ENCODE measurements at regions not wholly inside any gene's neighbourhood (a gene's known extent, or its start where the extent isn't known, plus 50 kb on each side); places are given as distances from the start of the nearest gene placed in this dataset.
"Not testable (repeated sequence)": the region's sequence is repeated elsewhere in the genome, so short reads cannot be mapped to it uniquely, and the experiment has no call there.

DNA sequence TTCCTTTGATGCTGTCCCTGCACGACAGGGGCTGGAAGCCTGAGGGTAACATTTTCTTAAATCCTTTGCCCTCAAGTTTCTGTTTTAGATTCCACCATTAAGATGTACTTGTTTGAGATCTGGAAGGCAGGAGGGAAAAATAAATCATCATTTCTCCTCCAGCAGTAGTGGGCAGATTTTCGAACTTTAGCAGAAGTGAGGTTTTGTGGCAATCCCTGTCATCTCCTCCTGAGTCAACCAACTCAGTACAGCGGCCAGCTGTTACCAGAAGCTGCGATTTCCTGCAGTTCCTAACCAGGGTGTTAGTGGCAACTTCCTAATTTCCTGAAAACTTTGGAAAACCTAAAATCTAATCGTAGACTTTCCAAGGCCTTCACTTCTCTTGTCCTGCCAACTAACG is 517.2 kb upstream of the ACVR2A start:
- intact Hi-C loops (cut with micrococcal nuclease), result loop anchor here (1.0 kb wide), 1 partner anchor 33 kb away; no protein-coding TSS in a partner anchor

DNA sequence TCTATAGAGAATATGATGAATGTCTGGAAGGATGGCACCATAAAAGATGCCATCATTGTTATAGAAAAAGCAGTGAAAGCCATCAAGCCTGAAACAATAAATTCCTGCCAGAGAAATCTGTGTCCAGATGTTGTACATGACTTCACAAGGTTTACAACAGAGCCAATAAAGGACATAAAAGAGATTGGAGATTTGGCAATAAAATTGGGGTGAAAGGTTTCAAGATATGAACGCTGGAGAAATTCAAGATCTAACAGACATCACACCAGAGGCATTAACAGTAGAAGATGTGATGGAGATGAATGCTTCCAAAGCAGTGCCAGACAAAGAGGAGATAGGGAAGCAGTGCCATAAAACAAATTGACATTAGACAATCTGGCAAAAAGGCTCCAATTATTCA is 518.8 kb upstream of the ACVR2A start:
- no peak for DNase-seq (ENCODE audit: low spot score)
- intact Hi-C loops (cut with micrococcal nuclease), result no loop called here
- no peaks in the 10 kb centered on the region for H3K36me3 Mint-ChIP-seq (ENCODE audit: low read depth)
- no peak overlapping the region for H3K4me3 Mint-ChIP-seq (ENCODE audit: low read depth)
- peaks cover 18% of the 10 kb centered on the region for H3K9me3 Mint-ChIP-seq
- H3K27ac Mint-ChIP-seq, result no peak overlapping the region
- H3K27me3 Mint-ChIP-seq (ENCODE audit: low read depth), result no peaks in the 10 kb centered on the region
- peaks cover 12% of the 10 kb centered on the region for H3K4me1 Mint-ChIP-seq (ENCODE audit: low read depth)

More for the DNA sequence above, 517.2 kb upstream of the ACVR2A start:
- DNase-seq (ENCODE audit: low spot score), result no peak
- Mint-ChIP-seq H3K4me1 (ENCODE audit: low read depth) (peaks cover 12% of the 10 kb centered on the region), H3K27me3 (ENCODE audit: low read depth) (no peaks in the 10 kb centered on the region), H3K4me3 (ENCODE audit: low read depth) (no peak overlapping the region), H3K36me3 (ENCODE audit: low read depth) (no peaks in the 10 kb centered on the region), H3K27ac (peak overlapping the region; percentile 57), H3K9me3 (peaks cover 7% of the 10 kb centered on the region)

DNA sequence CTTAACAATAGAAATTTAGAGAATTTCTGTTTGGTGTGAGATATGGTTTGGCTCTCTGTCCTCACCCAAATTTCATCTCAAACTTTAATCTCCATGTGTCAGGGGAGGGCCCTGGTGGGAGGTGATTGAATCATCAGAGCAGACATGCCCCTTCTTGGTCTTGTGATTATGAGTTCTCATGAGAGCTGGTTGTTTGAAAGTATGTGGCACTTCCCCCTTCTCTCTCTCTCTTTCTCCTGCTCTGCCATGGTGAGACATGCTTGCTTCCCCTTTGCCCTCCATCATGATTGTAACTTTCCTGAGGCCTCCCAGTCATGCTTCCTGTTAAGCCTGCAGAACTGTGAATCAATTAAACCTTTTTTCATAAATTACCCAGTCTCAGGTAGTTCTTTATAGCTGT is 524.7 kb upstream of the ACVR2A start:
- H3K27ac Mint-ChIP-seq, result no peak overlapping the region
- peaks cover 59% of the 10 kb centered on the region for H3K9me3 Mint-ChIP-seq
- H3K36me3 Mint-ChIP-seq (ENCODE audit: low read depth), result peaks cover 19% of the 10 kb centered on the region
- H3K4me1 Mint-ChIP-seq (ENCODE audit: low read depth), result no peaks in the 10 kb centered on the region
- no peak overlapping the region for H3K4me3 Mint-ChIP-seq (ENCODE audit: low read depth)
- DNase-seq (ENCODE audit: low spot score), result no peak
- no peaks in the 10 kb centered on the region for H3K27me3 Mint-ChIP-seq (ENCODE audit: low read depth)
- intact Hi-C loops (cut with micrococcal nuclease), result no loop called here

DNA sequence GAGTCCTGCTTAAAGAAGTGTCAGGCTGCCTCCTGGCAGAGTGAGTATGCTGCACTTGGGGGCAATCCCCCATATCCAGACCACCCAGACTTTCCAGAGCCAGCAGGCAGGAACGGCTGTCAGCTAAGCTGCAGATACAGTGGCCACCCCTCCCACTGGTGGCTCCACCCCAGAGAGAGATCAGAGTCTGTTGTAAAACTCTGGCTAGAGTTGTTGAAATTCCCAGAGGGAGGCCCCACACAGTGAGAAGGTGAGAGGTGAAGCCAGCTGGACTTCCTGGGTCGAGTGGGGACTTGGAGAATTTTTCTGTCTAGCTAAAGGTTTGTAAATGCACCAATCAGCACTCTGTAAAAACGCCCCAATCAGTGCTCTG is 533.8 kb upstream of the ACVR2A start:
- H3K27ac Mint-ChIP-seq, result no peak overlapping the region
- no peaks in the 10 kb centered on the region for H3K4me1 Mint-ChIP-seq (ENCODE audit: low read depth)
- no peak overlapping the region for H3K4me3 Mint-ChIP-seq (ENCODE audit: low read depth)
- DNase-seq (ENCODE audit: low spot score), result no peak
- peaks cover 4% of the 10 kb centered on the region for H3K27me3 Mint-ChIP-seq (ENCODE audit: low read depth)
- no peaks in the 10 kb centered on the region for H3K36me3 Mint-ChIP-seq (ENCODE audit: low read depth)
- peaks cover 4% of the 10 kb centered on the region for H3K9me3 Mint-ChIP-seq
- intact Hi-C loops (cut with micrococcal nuclease), result no loop called here

DNA sequence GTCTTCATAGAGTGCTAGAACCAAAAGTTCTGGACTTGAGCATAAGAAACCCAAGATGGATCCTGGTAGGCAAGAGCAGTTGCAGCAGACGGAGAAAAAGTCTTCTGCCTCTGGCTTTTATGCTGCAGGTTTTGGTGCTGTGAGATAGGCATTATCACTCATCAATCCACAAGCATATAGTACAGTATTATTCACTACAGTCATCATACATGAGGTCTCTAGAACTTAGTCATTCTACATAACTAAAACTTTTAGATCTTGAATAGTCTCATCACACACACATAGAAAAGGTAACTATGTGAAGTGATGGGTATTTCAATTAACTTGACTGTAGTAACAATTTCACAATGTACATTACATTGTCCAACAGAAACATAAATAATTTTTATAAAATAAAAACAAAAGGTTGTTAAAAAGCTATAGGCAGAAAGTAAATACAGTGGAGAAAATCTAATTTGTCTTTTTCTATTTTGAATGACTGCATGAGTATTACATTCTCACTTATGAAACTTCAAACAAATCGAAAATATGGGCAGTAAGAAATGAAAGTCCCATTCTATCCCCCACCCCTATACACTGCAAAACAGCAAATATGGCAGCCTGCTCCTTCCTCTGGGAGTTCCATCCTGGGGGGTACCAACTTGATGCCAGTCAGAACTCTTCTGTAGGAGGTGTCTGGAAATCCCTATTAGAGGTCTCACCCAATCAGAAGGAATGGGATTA is 534.3 kb upstream of the ACVR2A start:
- Mint-ChIP-seq H3K4me1 (ENCODE audit: low read depth) (no peaks in the 10 kb centered on the region), H3K27ac (no peak overlapping the region), H3K27me3 (ENCODE audit: low read depth) (peaks cover 5% of the 10 kb centered on the region), H3K36me3 (ENCODE audit: low read depth) (no peaks in the 10 kb centered on the region), H3K9me3 (peaks cover 4% of the 10 kb centered on the region), H3K4me3 (ENCODE audit: low read depth) (no peak overlapping the region)
- intact Hi-C loops (cut with micrococcal nuclease), result no loop called here
- no peak for DNase-seq (ENCODE audit: low spot score)

DNA sequence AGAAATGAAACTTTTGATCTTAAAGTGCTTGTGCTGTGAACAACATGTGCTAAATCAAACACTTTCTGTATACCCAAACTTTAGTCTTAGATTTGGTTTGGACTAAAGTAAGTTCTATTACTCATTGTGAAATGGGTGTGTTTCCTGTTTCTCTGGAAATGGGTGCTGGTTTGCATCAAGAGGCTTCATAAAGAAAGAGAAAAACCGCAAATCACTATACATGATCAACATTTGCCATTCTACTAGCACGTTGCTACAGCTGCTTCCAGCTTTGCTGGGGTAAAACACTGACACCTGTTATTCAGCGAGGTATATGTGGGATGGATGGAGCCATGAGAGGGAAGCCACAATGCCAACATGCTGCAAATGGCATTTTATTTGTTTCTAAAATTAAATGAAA is 547.0 kb upstream of the ACVR2A start:
- peak overlapping the region; percentile 9 for H3K4me3 Mint-ChIP-seq (ENCODE audit: low read depth)
- peaks cover 16% of the 10 kb centered on the region for H3K36me3 Mint-ChIP-seq (ENCODE audit: low read depth)
- H3K27me3 Mint-ChIP-seq (ENCODE audit: low read depth), result no peaks in the 10 kb centered on the region
- H3K9me3 Mint-ChIP-seq, result peaks cover 14% of the 10 kb centered on the region
- H3K4me1 Mint-ChIP-seq (ENCODE audit: low read depth), result peaks cover 62% of the 10 kb centered on the region
- H3K27ac Mint-ChIP-seq, result peak overlapping the region; percentile 80
- intact Hi-C loops (cut with micrococcal nuclease), result loop anchor here (1.0 to 10.0 kb wide), 6 partner anchors 10 to 1227 kb away; partner anchors contain the start of genes ACVR2A, MBD5 and ORC4
- peak; percentile 40 for DNase-seq (ENCODE audit: low spot score)

DNA sequence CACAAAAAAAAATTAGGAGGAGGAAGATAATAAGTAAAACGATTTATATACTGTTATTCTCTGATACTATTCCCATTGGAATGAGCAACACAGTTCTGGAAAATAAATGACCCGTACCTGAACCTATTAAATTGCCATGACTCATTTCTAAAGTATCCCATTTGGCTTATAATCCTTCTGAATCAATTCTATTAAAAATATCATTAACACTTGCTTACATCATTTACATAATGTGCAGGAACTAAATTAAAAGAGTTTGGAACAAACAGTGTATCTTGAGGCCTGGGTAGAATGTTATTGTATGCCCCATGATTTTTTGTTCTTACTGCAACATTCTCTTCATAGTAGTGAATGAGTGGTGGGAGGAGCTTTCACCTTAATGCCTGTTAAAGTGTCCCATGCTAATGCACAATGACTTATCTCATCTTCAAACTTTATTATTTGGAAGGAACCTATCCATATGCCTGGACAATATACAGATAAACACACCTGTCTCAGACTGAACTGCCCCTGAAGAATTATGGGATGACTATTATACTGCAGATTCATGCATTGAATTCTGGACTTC is 549.9 kb upstream of the ACVR2A start:
- DNase-seq (ENCODE audit: low spot score), result no peak
- peaks cover 19% of the 10 kb centered on the region for H3K9me3 Mint-ChIP-seq
- no peaks in the 10 kb centered on the region for H3K27me3 Mint-ChIP-seq (ENCODE audit: low read depth)
- intact Hi-C loops (cut with micrococcal nuclease), result loop anchor here (1.0 to 10.0 kb wide), 7 partner anchors 32 to 1230 kb away; partner anchors contain the start of genes MBD5 and ORC4
- H3K27ac Mint-ChIP-seq, result peak overlapping the region; percentile 65
- peak overlapping the region; percentile 11 for H3K4me3 Mint-ChIP-seq (ENCODE audit: low read depth)
- peaks cover 28% of the 10 kb centered on the region for H3K36me3 Mint-ChIP-seq (ENCODE audit: low read depth)
- peaks cover 76% of the 10 kb centered on the region for H3K4me1 Mint-ChIP-seq (ENCODE audit: low read depth)

DNA sequence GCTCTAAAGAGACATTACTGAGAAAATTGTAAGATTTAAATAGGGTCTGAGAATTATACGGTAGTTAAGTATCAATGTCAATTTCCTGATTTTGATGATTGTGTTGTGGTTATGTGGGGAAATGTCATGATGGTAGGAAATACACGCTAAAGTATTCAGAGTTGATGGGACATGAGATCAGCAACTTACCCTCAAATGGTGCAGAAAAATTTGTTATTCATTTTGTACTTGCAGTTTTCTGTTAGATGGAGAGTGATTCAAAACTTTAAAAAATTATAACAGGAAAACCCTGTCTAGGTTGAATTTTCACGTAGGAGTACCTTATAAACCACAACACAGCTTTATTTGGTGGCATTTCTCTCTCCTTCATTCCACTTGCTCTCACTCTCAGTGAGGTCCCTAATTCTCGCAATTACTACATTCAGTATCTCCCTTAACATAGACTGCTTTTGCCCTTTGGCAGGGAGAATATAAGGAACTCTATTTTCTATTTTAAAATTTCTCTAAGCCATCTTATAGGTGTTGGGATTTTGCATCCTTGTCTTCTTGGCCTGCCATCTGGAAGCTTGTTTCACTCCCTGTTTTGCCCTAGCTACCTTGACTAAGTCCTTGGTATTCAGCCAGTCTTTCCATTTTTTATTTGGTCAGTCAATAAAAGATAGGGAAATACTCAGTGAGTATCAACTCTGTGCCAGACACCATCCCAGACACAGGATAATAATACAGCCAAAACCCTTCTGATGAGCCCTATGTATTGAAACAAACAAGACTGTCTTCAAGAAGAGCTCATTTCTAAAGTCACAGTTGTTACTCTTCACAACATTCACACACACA is 550.6 kb upstream of the ACVR2A start:
- intact Hi-C loops (cut with micrococcal nuclease), result loop anchor here (1.0 to 10.0 kb wide), 6 partner anchors 33 to 1231 kb away; partner anchors contain the start of genes MBD5 and ORC4
- peaks cover 33% of the 10 kb centered on the region for H3K36me3 Mint-ChIP-seq (ENCODE audit: low read depth)
- peaks cover 25% of the 10 kb centered on the region for H3K9me3 Mint-ChIP-seq
- no peak for DNase-seq (ENCODE audit: low spot score)
- H3K27me3 Mint-ChIP-seq (ENCODE audit: low read depth), result no peaks in the 10 kb centered on the region
- H3K4me3 Mint-ChIP-seq (ENCODE audit: low read depth), result peak overlapping the region; percentile 11
- peak overlapping the region; percentile 72 for H3K27ac Mint-ChIP-seq
- H3K4me1 Mint-ChIP-seq (ENCODE audit: low read depth), result peaks cover 79% of the 10 kb centered on the region

DNA sequence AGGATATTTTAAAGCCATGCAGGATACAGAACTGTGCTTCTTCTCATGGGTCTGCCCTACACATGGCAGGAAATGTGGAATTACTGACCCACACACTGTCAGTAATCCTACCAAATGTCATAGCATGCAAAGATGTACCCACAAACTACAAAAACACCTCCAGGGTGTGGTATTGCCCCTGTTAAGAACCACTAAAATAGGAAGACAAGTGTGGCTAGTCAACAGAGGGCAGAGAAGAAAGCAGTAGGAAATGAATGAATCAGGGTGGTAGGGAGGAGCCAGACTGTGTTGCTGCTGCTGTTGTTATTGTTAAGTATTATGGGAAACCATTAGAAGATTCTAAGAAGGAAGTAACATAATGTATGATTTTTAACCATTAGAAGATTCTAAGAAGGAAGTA is 556.7 kb upstream of the ACVR2A start:
- peak overlapping the region; percentile 47 for H3K27ac Mint-ChIP-seq
- H3K9me3 Mint-ChIP-seq, result peaks cover 25% of the 10 kb centered on the region
- DNase-seq (ENCODE audit: low spot score), result peak; percentile 17
- peaks cover 4% of the 10 kb centered on the region for H3K27me3 Mint-ChIP-seq (ENCODE audit: low read depth)
- no peak overlapping the region for H3K4me3 Mint-ChIP-seq (ENCODE audit: low read depth)
- H3K36me3 Mint-ChIP-seq (ENCODE audit: low read depth), result peaks cover 30% of the 10 kb centered on the region
- intact Hi-C loops (cut with micrococcal nuclease), result loop anchor here (1.0 kb wide), 1 partner anchor 10 kb away; no protein-coding TSS in a partner anchor
- peaks cover 37% of the 10 kb centered on the region for H3K4me1 Mint-ChIP-seq (ENCODE audit: low read depth)

DNA sequence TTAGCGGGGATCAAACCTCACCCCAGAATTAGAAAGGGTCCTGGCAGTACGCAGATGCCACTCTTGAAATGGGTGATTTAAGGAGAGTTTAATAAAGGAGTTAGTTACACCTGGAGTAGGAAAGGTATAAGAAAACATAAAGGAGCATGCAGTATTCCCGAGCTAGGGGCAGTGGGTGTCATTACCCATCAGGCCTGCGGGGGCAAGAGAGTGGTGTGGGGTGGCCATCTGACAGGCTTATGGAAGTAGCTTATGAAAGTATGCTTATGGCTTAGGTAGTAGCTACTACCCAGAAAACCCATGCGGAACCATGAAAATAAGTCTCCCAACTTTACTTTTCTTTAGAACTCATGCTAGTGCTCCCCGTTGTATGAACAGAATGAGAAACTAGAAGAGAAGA is 568.9 kb upstream of the ACVR2A start:
- no peak for DNase-seq (ENCODE audit: low spot score)
- Mint-ChIP-seq H3K27ac (no peak overlapping the region), H3K27me3 (ENCODE audit: low read depth) (peaks cover 3% of the 10 kb centered on the region), H3K4me1 (ENCODE audit: low read depth) (peaks cover 4% of the 10 kb centered on the region), H3K9me3 (no peaks in the 10 kb centered on the region), H3K36me3 (ENCODE audit: low read depth) (no peaks in the 10 kb centered on the region), H3K4me3 (ENCODE audit: low read depth) (no peak overlapping the region)
- intact Hi-C loops (cut with micrococcal nuclease), result no loop called here

DNA sequence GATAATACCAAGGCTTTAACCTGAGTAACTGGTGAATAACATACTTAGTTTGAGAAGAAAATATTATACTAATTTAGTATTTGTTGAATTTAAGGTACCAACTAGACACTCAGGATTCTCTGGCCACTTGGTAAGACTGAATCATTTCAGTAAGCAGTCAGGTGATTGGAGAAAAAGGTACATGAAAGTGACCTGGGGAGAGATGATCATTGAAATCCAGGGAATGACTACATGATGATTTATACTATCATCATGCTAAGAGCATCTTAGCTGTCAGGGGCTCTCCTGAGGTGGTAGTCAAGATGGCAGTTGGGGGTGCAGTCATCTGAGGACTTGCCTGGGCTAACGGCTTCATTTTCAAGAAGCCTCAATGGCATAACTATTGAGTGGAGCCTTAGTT is 571.2 kb upstream of the ACVR2A start:
- Mint-ChIP-seq H3K27ac (no peak overlapping the region), H3K9me3 (peaks cover 18% of the 10 kb centered on the region), H3K27me3 (ENCODE audit: low read depth) (peaks cover 3% of the 10 kb centered on the region), H3K4me1 (ENCODE audit: low read depth) (peaks cover 4% of the 10 kb centered on the region), H3K36me3 (ENCODE audit: low read depth) (no peaks in the 10 kb centered on the region), H3K4me3 (ENCODE audit: low read depth) (no peak overlapping the region)
- DNase-seq (ENCODE audit: low spot score), result no peak
- intact Hi-C loops (cut with micrococcal nuclease), result no loop called here

DNA sequence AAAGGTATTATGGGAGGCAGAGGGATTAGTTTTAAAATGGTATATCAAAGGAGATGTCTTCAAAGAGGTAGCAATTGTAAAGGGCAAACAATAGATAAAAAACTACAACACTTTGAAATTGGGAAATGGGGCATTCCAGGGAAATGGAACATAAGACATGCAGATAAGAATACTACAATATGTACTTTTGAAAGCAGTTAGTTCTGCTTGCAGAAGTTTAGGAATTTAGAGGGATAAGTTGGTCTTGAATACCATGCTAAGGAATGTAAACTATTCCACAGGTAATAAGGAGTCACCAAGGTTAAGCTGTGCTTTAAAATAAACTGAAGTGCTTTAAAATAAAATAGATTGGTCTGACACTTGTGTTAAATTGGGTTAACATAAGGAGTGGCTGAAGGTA is 571.7 kb upstream of the ACVR2A start:
- no peaks in the 10 kb centered on the region for H3K36me3 Mint-ChIP-seq (ENCODE audit: low read depth)
- no peak overlapping the region for H3K4me3 Mint-ChIP-seq (ENCODE audit: low read depth)
- no peak overlapping the region for H3K27ac Mint-ChIP-seq
- peaks cover 4% of the 10 kb centered on the region for H3K4me1 Mint-ChIP-seq (ENCODE audit: low read depth)
- no peak for DNase-seq (ENCODE audit: low spot score)
- H3K9me3 Mint-ChIP-seq, result peaks cover 19% of the 10 kb centered on the region
- intact Hi-C loops (cut with micrococcal nuclease), result no loop called here
- H3K27me3 Mint-ChIP-seq (ENCODE audit: low read depth), result peaks cover 3% of the 10 kb centered on the region

DNA sequence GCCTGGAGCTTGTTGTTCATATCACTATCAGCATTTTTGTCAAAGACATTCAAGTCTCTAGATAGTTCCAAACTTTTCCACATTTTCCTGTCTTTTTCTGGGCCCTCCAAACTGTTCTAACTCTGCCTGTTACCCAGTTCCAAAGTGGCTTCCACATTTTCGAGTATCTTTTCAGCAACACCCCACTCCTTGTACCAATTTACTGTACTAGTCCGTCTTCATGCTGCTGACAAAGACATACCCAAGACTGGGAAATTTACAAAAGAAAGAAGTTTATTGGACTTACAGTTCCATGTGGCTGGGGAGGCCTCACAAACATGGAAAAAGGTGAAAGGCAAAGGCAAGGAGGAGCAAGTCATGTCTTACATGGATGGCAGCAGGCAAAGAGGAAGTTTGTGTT is 575.2 kb upstream of the ACVR2A start:
- H3K4me1 Mint-ChIP-seq (ENCODE audit: low read depth); H3K27ac Mint-ChIP-seq; intact Hi-C loops (cut with micrococcal nuclease); H3K27me3 Mint-ChIP-seq (ENCODE audit: low read depth); H3K36me3 Mint-ChIP-seq (ENCODE audit: low read depth); H3K4me3 Mint-ChIP-seq (ENCODE audit: low read depth); DNase-seq (ENCODE audit: low spot score): not testable (repeated sequence)
- H3K9me3 Mint-ChIP-seq, result peaks cover 31% of the 10 kb centered on the region
